VCaP (cell line): ENCODE measurements at regions not wholly inside any gene's neighbourhood (a gene's known extent, or its start where the extent isn't known, plus 50 kb on each side); places are given as distances from the start of the nearest gene placed in this dataset.
"Not testable (repeated sequence)": the region's sequence is repeated elsewhere in the genome, so short reads cannot be mapped to it uniquely, and the experiment has no call there.

Source experiments
- H3K27ac ChIP-seq: fragments of 450-650 bp; 2 replicates; pipeline ENCODE4 v1.5.1; 2017
- CTCF ChIP-seq: fragments of 450-650 bp; conservative IDR thresholded peaks from 2 replicates; pipeline ENCODE4 v1.5.1; 2017; ENCODE audit warnings: mild to moderate bottlenecking, moderate library complexity

- TF ChIP-seq CTCF: peak; percentile 65
- peak overlapping the region; percentile 8; the same call in 1 of the 2 replicates for H3K27ac ChIP-seq
Measured at GRCh38 chr2:7377916-7378569, 460.8 kb downstream of the RNF144A start.

- H3K27ac ChIP-seq: peak overlapping the region; percentile 8; the same call in 1 of the 2 replicates
- no peak for TF ChIP-seq CTCF
Measured at GRCh38 chr2:7378591-7378990, 461.4 kb downstream of the RNF144A start.

GRCh38 chr2:7379799-7380198, 462.6 kb downstream of the RNF144A start:
- H3K27ac ChIP-seq: no peak overlapping the region
- TF ChIP-seq CTCF: no peak

GRCh38 chr2:7384773-7385349, 467.6 kb downstream of the RNF144A start:
- TF ChIP-seq CTCF: no peak
- no peak overlapping the region for H3K27ac ChIP-seq

- H3K27ac ChIP-seq: not testable (repeated sequence)
Measured at GRCh38 chr2:7390311-7390710, 473.1 kb downstream of the RNF144A start.

GRCh38 chr2:7392076-7392787, 475.0 kb downstream of the RNF144A start:
- H3K27ac ChIP-seq: no peak overlapping the region
- no peak for TF ChIP-seq CTCF

- TF ChIP-seq CTCF: peak; percentile 37; the same call in 1 of the 2 replicates
Measured at GRCh38 chr2:7394195-7394594, 477.0 kb downstream of the RNF144A start.

GRCh38 chr2:7400628-7401027, 483.4 kb downstream of the RNF144A start:
- no peak overlapping the region for H3K27ac ChIP-seq
- no peak for TF ChIP-seq CTCF

More at GRCh38 chr2:7394195-7394594, 477.0 kb downstream of the RNF144A start:
- H3K27ac ChIP-seq: no peak overlapping the region
